ENCODE measurements at regions not wholly inside any gene's neighbourhood (a gene's known extent, or its start where the extent isn't known, plus 50 kb on each side); places are given as distances from the start of the nearest gene placed in this dataset.

DNA sequence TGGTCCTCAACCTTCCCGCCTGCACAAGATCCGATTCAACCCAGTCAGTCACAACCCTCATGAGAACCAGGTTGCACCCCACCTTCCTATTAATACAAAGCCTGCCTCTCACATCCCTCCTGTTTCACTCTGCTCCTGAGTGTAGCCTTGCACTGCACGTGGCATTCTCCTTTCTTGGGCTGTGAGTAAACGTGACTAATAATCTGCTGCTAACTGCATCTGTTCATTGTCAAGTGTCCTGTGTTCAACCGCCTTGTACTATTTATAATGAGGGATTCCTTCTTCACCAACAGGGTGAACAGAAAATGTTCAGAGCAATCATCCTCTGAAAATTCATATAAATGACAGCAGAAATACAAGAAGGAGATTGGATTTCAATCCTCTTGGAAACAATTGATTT, 1608.2 kb downstream of the SLITRK5 start:
- H3K36me3 Mint-ChIP-seq, result peaks cover 5% of the 10 kb centered on the region
- H3K4me3 Mint-ChIP-seq, result no peak overlapping the region
- H3K4me1 Mint-ChIP-seq (ENCODE audit: low read depth in 2 of 2), result no peaks in the 10 kb centered on the region
- H3K27ac Mint-ChIP-seq, result no peak overlapping the region
- no peaks in the 10 kb centered on the region for H3K27me3 Mint-ChIP-seq
- H3K9me3 Mint-ChIP-seq, result peaks cover 18% of the 10 kb centered on the region
- ATAC-seq (no peak), DNase-seq (ENCODE audit: low spot score) (no peak)

- peaks cover 18% of the 10 kb centered on the region for H3K9me3 Mint-ChIP-seq
- H3K4me3 Mint-ChIP-seq, result no peak overlapping the region
- no peak for ATAC-seq
- no peaks in the 10 kb centered on the region for H3K27me3 Mint-ChIP-seq
- H3K4me1 Mint-ChIP-seq (ENCODE audit: low read depth in 2 of 2), result no peaks in the 10 kb centered on the region
- no peak overlapping the region for H3K27ac Mint-ChIP-seq
- H3K36me3 Mint-ChIP-seq, result peaks cover 5% of the 10 kb centered on the region
- no peak for DNase-seq (ENCODE audit: low spot score)
Measured at GRCh38 chr13:89281331-89281730, 1610.2 kb downstream of the SLITRK5 start.

DNA sequence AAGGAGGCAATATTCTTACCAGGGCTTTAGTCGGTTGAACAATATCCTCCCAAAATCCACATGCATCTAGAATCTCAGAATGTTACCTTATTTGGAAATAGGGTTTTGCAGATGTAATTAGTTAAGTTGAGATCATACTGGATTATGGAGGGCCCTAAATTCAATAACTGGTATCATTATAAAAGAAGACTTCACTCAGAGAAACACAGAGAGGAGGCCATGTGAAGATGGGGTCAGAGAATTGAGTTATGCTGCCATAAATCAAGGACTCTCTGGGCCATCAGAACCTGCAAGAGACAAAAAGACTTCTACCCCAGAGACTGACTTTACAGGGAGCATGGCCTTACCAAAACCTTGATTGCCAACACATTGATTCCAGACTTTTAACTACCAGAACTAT, 1611.1 kb downstream of the SLITRK5 start:
- ATAC-seq, result no peak
- H3K4me1 Mint-ChIP-seq (ENCODE audit: low read depth in 2 of 2), result no peaks in the 10 kb centered on the region
- no peaks in the 10 kb centered on the region for H3K27me3 Mint-ChIP-seq
- no peak overlapping the region for H3K4me3 Mint-ChIP-seq
- no peak for DNase-seq (ENCODE audit: low spot score)
- H3K9me3 Mint-ChIP-seq, result peaks cover 21% of the 10 kb centered on the region
- H3K36me3 Mint-ChIP-seq, result peaks cover 5% of the 10 kb centered on the region
- H3K27ac Mint-ChIP-seq, result no peak overlapping the region

- ATAC-seq, result no peak
- Mint-ChIP-seq H3K9me3 (peaks cover 13% of the 10 kb centered on the region), H3K4me1 (ENCODE audit: low read depth in 2 of 2) (no peaks in the 10 kb centered on the region), H3K4me3 (no peak overlapping the region), H3K27ac (no peak overlapping the region), H3K36me3 (no peaks in the 10 kb centered on the region), H3K27me3 (no peaks in the 10 kb centered on the region)
- DNase-seq (ENCODE audit: low spot score), result no peak
Measured at GRCh38 chr13:89287381-89287780, 1616.2 kb downstream of the SLITRK5 start.

GRCh38 chr13:89294115-89294867, 1623.1 kb downstream of the SLITRK5 start:
- ATAC-seq (no peak), DNase-seq (ENCODE audit: low spot score) (no peak)
- H3K36me3 Mint-ChIP-seq, result no peaks in the 10 kb centered on the region
- peaks cover 24% of the 10 kb centered on the region for H3K9me3 Mint-ChIP-seq
- no peaks in the 10 kb centered on the region for H3K4me1 Mint-ChIP-seq (ENCODE audit: low read depth in 2 of 2)
- no peaks in the 10 kb centered on the region for H3K27me3 Mint-ChIP-seq
- no peak overlapping the region for H3K4me3 Mint-ChIP-seq
- H3K27ac Mint-ChIP-seq, result no peak overlapping the region

DNA sequence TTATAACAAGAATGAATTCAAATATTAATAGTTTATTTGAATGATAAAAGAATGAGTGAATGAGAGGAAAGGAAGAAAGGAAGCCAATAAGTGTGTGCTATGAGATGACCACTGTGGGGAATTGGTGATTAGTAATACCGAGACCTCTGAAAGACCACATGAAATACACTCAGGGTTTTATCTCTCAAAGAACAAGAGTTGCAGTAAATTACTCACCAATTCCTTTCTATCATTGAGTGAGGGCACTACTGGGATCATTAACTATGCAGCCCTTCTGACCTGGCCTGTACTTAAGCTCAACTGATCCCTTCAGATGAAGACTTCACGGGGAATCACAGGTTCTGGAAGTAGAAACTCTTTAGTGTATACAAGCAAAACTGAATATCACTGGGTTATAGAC, 1636.1 kb downstream of the SLITRK5 start:
- Mint-ChIP-seq H3K4me3 (no peak overlapping the region), H3K36me3 (peaks cover 4% of the 10 kb centered on the region), H3K4me1 (ENCODE audit: low read depth in 2 of 2) (no peaks in the 10 kb centered on the region), H3K27me3 (no peaks in the 10 kb centered on the region), H3K9me3 (peaks cover 31% of the 10 kb centered on the region), H3K27ac (no peak overlapping the region)
- no peak for DNase-seq (ENCODE audit: low spot score)
- no peak for ATAC-seq

DNA sequence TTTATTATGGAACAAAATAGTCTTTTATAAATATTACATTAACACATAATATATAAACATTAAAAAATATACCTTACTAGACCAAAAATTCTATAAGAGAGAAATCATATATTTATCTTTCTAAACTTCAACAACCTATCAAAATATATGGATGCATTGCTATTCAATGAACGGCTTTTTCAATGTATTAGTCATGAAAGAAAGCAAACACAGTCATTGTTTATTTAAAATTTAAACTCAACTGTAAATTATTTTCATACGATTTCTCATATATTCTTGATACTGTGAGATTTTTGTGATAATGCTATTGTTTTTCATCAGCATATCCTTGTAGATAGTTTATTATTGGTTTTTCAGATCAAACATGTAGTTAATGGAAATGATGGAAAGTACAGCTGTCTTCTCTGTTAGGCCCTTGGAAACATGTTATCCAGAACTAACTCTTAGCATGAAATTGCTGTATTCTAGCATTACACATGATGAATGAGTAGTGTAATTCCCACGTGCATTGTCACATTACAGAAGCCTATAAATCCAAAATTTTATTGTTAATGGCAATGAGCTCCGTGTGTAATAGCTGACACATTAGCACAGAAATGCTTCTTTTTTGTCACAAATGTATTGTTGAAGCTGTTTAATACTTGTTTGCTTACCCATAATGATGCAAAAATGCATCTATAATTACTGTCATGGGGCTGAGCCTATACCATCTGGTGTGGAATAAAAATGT, 1639.9 kb downstream of the SLITRK5 start:
- H3K27ac Mint-ChIP-seq, result no peak overlapping the region
- H3K36me3 Mint-ChIP-seq, result peaks cover 4% of the 10 kb centered on the region
- no peak for ATAC-seq
- H3K27me3 Mint-ChIP-seq, result no peaks in the 10 kb centered on the region
- H3K9me3 Mint-ChIP-seq, result peaks cover 17% of the 10 kb centered on the region
- H3K4me1 Mint-ChIP-seq (ENCODE audit: low read depth in 2 of 2), result no peaks in the 10 kb centered on the region
- no peak overlapping the region for H3K4me3 Mint-ChIP-seq
- DNase-seq (ENCODE audit: low spot score), result no peak

- peaks cover 5% of the 10 kb centered on the region for H3K36me3 Mint-ChIP-seq
- H3K27ac Mint-ChIP-seq, result no peak overlapping the region
- H3K9me3 Mint-ChIP-seq, result peaks cover 11% of the 10 kb centered on the region
- H3K4me3 Mint-ChIP-seq, result no peak overlapping the region
- ATAC-seq (no peak), DNase-seq (ENCODE audit: low spot score) (no peak)
- H3K27me3 Mint-ChIP-seq, result no peaks in the 10 kb centered on the region
- no peaks in the 10 kb centered on the region for H3K4me1 Mint-ChIP-seq (ENCODE audit: low read depth in 2 of 2)
Measured at GRCh38 chr13:89315287-89315686, 1644.1 kb downstream of the SLITRK5 start.

GRCh38 chr13:89322466-89322865, 1651.3 kb downstream of the SLITRK5 start:
- DNase-seq (ENCODE audit: low spot score), result no peak
- Mint-ChIP-seq H3K4me3 (no peak overlapping the region), H3K27me3 (no peaks in the 10 kb centered on the region), H3K4me1 (ENCODE audit: low read depth in 2 of 2) (no peaks in the 10 kb centered on the region), H3K27ac (no peak overlapping the region), H3K9me3 (peaks cover 1% of the 10 kb centered on the region), H3K36me3 (no peaks in the 10 kb centered on the region)
- ATAC-seq, result no peak

- Mint-ChIP-seq H3K9me3 (peaks cover 5% of the 10 kb centered on the region), H3K27me3 (no peaks in the 10 kb centered on the region), H3K36me3 (no peaks in the 10 kb centered on the region), H3K4me1 (ENCODE audit: low read depth in 2 of 2) (no peaks in the 10 kb centered on the region), H3K27ac (no peak overlapping the region), H3K4me3 (no peak overlapping the region)
- no peak for ATAC-seq
- DNase-seq (ENCODE audit: low spot score), result no peak
Measured at GRCh38 chr13:89324582-89324981, 1653.4 kb downstream of the SLITRK5 start.

- no peaks in the 10 kb centered on the region for H3K4me1 Mint-ChIP-seq (ENCODE audit: low read depth in 2 of 2)
- ATAC-seq (no peak), DNase-seq (ENCODE audit: low spot score) (no peak)
- H3K36me3 Mint-ChIP-seq, result no peaks in the 10 kb centered on the region
- H3K27me3 Mint-ChIP-seq, result no peaks in the 10 kb centered on the region
- H3K27ac Mint-ChIP-seq, result no peak overlapping the region
- H3K4me3 Mint-ChIP-seq, result no peak overlapping the region
- peaks cover 15% of the 10 kb centered on the region for H3K9me3 Mint-ChIP-seq
Measured at GRCh38 chr13:89343165-89343564, 1672.0 kb downstream of the SLITRK5 start.

GRCh38 chr13:89352384-89352783, 1681.2 kb downstream of the SLITRK5 start:
- H3K4me3 Mint-ChIP-seq, result no peak overlapping the region
- ATAC-seq, result no peak
- peaks cover 13% of the 10 kb centered on the region for H3K9me3 Mint-ChIP-seq
- H3K27me3 Mint-ChIP-seq, result no peaks in the 10 kb centered on the region
- no peak for DNase-seq (ENCODE audit: low spot score)
- no peaks in the 10 kb centered on the region for H3K36me3 Mint-ChIP-seq
- H3K27ac Mint-ChIP-seq, result no peak overlapping the region
- H3K4me1 Mint-ChIP-seq (ENCODE audit: low read depth in 2 of 2), result no peaks in the 10 kb centered on the region

GRCh38 chr13:89361909-89362308, 1690.7 kb downstream of the SLITRK5 start:
- no peak for DNase-seq (ENCODE audit: low spot score)
- Mint-ChIP-seq H3K9me3 (peaks cover 7% of the 10 kb centered on the region), H3K27me3 (no peaks in the 10 kb centered on the region), H3K36me3 (no peaks in the 10 kb centered on the region), H3K4me3 (no peak overlapping the region), H3K27ac (no peak overlapping the region), H3K4me1 (ENCODE audit: low read depth in 2 of 2) (no peaks in the 10 kb centered on the region)
- no peak for ATAC-seq

DNA sequence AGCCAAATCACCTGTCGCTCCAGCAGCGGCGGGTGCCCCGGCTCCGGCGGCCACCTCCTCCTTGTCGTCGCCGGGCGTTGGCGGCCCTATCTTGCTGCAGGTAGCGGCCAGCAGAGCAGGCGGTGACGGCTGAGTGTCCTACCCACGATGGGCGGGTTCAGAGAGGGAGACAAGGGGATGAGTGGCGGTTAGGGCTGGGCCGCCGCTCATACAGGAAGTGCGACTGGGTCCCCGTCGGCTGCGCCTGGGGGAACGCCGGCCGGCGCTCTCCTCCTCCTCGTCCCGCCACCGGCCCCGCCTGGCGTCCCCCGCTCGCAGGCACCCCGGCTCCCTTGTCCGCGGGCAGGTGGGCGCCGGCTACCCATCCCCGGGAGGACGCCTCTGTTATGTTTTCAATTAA, 1692.0 kb downstream of the SLITRK5 start:
- Mint-ChIP-seq H3K4me3 (no peak overlapping the region), H3K4me1 (ENCODE audit: low read depth in 2 of 2) (no peaks in the 10 kb centered on the region), H3K27me3 (no peaks in the 10 kb centered on the region), H3K9me3 (peaks cover 7% of the 10 kb centered on the region), H3K36me3 (no peaks in the 10 kb centered on the region), H3K27ac (no peak overlapping the region)
- DNase-seq (ENCODE audit: low spot score), result no peak
- no peak for ATAC-seq

All from natural killer cell treated with Interleukin-12 subunit alpha and Interleukin-12 subunit beta and Interleukin-15 and Interleukin-18, amount 100 ng/mL, for 72 hours (primary cell).